ENCODE measurements at regions not wholly inside any gene's neighbourhood (a gene's known extent, or its start where the extent isn't known, plus 50 kb on each side); places are given as distances from the start of the nearest gene placed in this dataset.

DNA sequence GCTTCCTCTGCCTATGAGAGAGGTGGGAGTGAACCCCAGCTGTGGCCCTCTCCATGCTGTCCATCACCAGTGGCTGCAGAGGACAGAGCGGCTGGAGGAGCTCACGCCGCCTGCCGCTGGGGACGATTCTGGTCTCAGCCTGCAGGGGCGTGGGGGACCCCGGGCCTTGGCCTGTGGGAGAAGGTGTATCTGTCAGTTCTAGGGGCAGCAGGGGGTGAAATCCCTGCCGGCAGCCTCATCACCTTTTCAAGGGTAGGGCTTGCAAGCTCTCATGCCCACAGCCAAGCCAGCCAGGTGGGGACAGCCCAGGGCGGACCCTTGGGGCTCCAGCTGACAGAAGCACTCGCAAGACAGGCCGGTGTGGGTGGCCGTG, 80.2 kb downstream of the TSPAN17 start:
- no peak for TF ChIP-seq SIN3A (IDR thresholded peaks at IDR 0.05; ENCODE audit: borderline replicate concordance, insufficient read depth, low read depth, low read length)
- TF ChIP-seq, protein P1, sequence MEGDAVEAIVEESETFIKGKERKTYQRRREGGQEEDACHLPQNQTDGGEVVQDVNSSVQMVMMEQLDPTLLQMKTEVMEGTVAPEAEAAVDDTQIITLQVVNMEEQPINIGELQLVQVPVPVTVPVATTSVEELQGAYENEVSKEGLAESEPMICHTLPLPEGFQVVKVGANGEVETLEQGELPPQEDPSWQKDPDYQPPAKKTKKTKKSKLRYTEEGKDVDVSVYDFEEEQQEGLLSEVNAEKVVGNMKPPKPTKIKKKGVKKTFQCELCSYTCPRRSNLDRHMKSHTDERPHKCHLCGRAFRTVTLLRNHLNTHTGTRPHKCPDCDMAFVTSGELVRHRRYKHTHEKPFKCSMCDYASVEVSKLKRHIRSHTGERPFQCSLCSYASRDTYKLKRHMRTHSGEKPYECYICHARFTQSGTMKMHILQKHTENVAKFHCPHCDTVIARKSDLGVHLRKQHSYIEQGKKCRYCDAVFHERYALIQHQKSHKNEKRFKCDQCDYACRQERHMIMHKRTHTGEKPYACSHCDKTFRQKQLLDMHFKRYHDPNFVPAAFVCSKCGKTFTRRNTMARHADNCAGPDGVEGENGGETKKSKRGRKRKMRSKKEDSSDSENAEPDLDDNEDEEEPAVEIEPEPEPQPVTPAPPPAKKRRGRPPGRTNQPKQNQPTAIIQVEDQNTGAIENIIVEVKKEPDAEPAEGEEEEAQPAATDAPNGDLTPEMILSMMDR (IDR thresholded peaks at IDR 0.05), result no peak
